GM06990 (cell line): ENCODE measurements at regions not wholly inside any gene's neighbourhood (a gene's known extent, or its start where the extent isn't known, plus 50 kb on each side); places are given as distances from the start of the nearest gene placed in this dataset.

Source experiments
- DNase-seq: peaks from one replicate; pipeline ENCODE4 v3.0.0-alpha.2; 2011; ENCODE audit not compliant: insufficient read length; ENCODE audit errors: extremely low read depth
- H3K27me3 ChIP-seq: replicated peaks from 2 replicates; pipeline ENCODE4 v1.6.0; 2011; ENCODE audit warnings: low read length; ENCODE audit not compliant: control insufficient read depth, insufficient read depth
- H3K36me3 ChIP-seq: 2 replicates; pipeline ENCODE4 v1.5.1; 2011; ENCODE audit warnings: low read length; ENCODE audit not compliant: control insufficient read depth, insufficient read depth
- H3K4me3 ChIP-seq: replicated peaks from 2 replicates; pipeline ENCODE4 v1.5.1; 2011; ENCODE audit warnings: low read depth, mild to moderate bottlenecking, control low read depth, low read length
- CTCF ChIP-seq: IDR thresholded peaks from 2 replicates; pipeline ENCODE4 v1.5.1; 2011; ENCODE audit warnings: low read length, control low read depth, mild to moderate bottlenecking, inconsistent platforms; ENCODE audit not compliant: insufficient read depth, poor library complexity, severe bottlenecking

- no peak for TF ChIP-seq CTCF
- H3K4me3 ChIP-seq = no peak overlapping the region
- H3K36me3 ChIP-seq = no peaks in the 10 kb centered on the region
- H3K27me3 ChIP-seq = no peaks in the 10 kb centered on the region
- DNase-seq = no peak
Measured at GRCh38 chr2:220120041-220120440, 492.6 kb downstream of the SLC4A3 start.

- Histone ChIP-seq H3K27me3 (no peaks in the 10 kb centered on the region), H3K36me3 (no peaks in the 10 kb centered on the region), H3K4me3 (no peak overlapping the region)
- TF ChIP-seq CTCF = no peak
- no peak for DNase-seq
Measured at GRCh38 chr2:220123751-220124150, 496.3 kb downstream of the SLC4A3 start.

- no peak for DNase-seq
- no peak for TF ChIP-seq CTCF
- H3K36me3 ChIP-seq = no peaks in the 10 kb centered on the region
- no peaks in the 10 kb centered on the region for H3K27me3 ChIP-seq
- no peak overlapping the region for H3K4me3 ChIP-seq
Measured at GRCh38 chr2:220125551-220125950, 498.1 kb downstream of the SLC4A3 start.

- Histone ChIP-seq H3K4me3 (no peak overlapping the region), H3K27me3 (no peaks in the 10 kb centered on the region), H3K36me3 (no peaks in the 10 kb centered on the region)
- no peak for TF ChIP-seq CTCF
- DNase-seq = no peak
Measured at GRCh38 chr2:220127311-220127710, 499.9 kb downstream of the SLC4A3 start.

- TF ChIP-seq CTCF = no peak
- no peak overlapping the region for H3K4me3 ChIP-seq
- no peak for DNase-seq
- H3K27me3 ChIP-seq = no peaks in the 10 kb centered on the region
- no peaks in the 10 kb centered on the region for H3K36me3 ChIP-seq
Measured at GRCh38 chr2:220127876-220128275, 500.4 kb downstream of the SLC4A3 start.

GRCh38 chr2:220129391-220129790 is 502.0 kb downstream of the SLC4A3 start:
- no peak for DNase-seq
- H3K27me3 ChIP-seq = no peaks in the 10 kb centered on the region
- no peaks in the 10 kb centered on the region for H3K36me3 ChIP-seq
- no peak for TF ChIP-seq CTCF
- H3K4me3 ChIP-seq = no peak overlapping the region
